Left lung (tissue), 4 donors: ENCODE measurements at regions not wholly inside any gene's neighbourhood (a gene's known extent, or its start where the extent isn't known, plus 50 kb on each side); places are given as distances from the start of the nearest gene placed in this dataset.

ENCODE experiments used
- ATAC-seq: fragments of 200-7000 bp; cut with Tn5 transposase; one replicate; pipeline ENCODE4 v1.9.1; 2020; ENCODE audit warnings: moderate library complexity
- DNase-seq, 4 donors: peaks; one replicate each; pipeline ENCODE4 v3.0.0-alpha.2; 2013 to 2020
- H3K27ac ChIP-seq, 2 donors: fragments of 200-600 bp; sonication (generic) in 1 of 2; one replicate each; pipeline versions ENCODE4 v1.5.0 to v1.8.0; 2020 to 2021
- H3K27me3 ChIP-seq, 2 donors: fragments of 200-600 bp; sonication (generic) in 1 of 2; one replicate each; pipeline versions ENCODE4 v1.5.0 to v1.8.0; 2020 to 2021
- H3K36me3 ChIP-seq, 2 donors: fragments of 200-600 bp; sonication (generic) in 1 of 2; one replicate each; pipeline versions ENCODE4 v1.5.0 to v1.8.0; 2020 to 2021
- H3K4me1 ChIP-seq, 2 donors: fragments of 200-600 bp; one replicate each; pipeline ENCODE4 v1.8.0; 2021
- H3K4me3 ChIP-seq, 2 donors: fragments of 200-600 bp; sonication (generic) in 1 of 2; one replicate each; pipeline versions ENCODE4 v1.5.0 to v1.8.0; 2020 to 2021; ENCODE audit warnings: mild to moderate bottlenecking in 1 of 2
- H3K9me3 ChIP-seq, 2 donors: fragments of 200-600 bp; sonication (generic) in 1 of 2; one replicate each; pipeline versions ENCODE4 v1.5.0 to v1.8.0; 2020 to 2021
- intact Hi-C, 2 donors: fragments of 100-400 bp; cut with DNase I; formaldehyde crosslinking; loops; one replicate each; pipeline versions ENCODE4 v1.11.2 to v1.14.2; 2022
- TF ChIP-seq, protein P1 (sequence below), 2 donors: fragments of 200-600 bp; sonication (generic) in 1 of 2; IDR thresholded peaks; one replicate each; pipeline versions ENCODE4 v1.5.0 to v1.8.0; 2021; ENCODE audit warnings: antibody characterized with exemption in 2 of 2
- donor health status: DM: no; HTN: yes; CAD: no.
- donor health status: DM: no; HTN: no; CAD: no.

DNA sequence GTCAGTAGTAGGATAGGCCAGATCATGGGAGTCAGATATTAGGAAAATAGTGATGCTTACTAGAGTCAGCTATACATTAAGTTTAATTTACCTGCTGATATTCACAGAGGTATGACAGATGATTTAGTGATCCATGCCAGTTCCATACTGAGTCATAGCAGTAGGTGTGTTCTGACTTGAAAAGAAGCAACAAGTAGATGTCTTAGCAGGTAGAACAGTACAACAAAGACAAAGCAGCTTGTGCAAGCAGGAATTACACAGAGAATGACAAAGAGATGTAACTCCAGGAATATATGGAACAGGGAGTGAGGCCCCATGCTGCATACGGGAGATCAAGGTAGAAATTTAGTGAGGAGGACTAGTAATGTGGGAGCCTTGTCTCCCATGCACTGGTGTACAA lies 556.9 kb downstream of the SLC16A7 start:
- no peaks in the 10 kb centered on the region for H3K27me3 ChIP-seq
- DNase-seq = no peak
- H3K4me3 ChIP-seq = no peak overlapping the region
- H3K4me1 ChIP-seq = no peaks in the 10 kb centered on the region
- H3K36me3 ChIP-seq = no peaks in the 10 kb centered on the region
- intact Hi-C loops = no loop called here
- peaks cover 0 to 7% of the 10 kb centered on the region in 2 donors for H3K9me3 ChIP-seq
- H3K27ac ChIP-seq = no peak overlapping the region
- TF ChIP-seq, protein P1, sequence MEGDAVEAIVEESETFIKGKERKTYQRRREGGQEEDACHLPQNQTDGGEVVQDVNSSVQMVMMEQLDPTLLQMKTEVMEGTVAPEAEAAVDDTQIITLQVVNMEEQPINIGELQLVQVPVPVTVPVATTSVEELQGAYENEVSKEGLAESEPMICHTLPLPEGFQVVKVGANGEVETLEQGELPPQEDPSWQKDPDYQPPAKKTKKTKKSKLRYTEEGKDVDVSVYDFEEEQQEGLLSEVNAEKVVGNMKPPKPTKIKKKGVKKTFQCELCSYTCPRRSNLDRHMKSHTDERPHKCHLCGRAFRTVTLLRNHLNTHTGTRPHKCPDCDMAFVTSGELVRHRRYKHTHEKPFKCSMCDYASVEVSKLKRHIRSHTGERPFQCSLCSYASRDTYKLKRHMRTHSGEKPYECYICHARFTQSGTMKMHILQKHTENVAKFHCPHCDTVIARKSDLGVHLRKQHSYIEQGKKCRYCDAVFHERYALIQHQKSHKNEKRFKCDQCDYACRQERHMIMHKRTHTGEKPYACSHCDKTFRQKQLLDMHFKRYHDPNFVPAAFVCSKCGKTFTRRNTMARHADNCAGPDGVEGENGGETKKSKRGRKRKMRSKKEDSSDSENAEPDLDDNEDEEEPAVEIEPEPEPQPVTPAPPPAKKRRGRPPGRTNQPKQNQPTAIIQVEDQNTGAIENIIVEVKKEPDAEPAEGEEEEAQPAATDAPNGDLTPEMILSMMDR (IDR thresholded peaks at IDR 0.05) = no peak
- ATAC-seq = no peak

DNA sequence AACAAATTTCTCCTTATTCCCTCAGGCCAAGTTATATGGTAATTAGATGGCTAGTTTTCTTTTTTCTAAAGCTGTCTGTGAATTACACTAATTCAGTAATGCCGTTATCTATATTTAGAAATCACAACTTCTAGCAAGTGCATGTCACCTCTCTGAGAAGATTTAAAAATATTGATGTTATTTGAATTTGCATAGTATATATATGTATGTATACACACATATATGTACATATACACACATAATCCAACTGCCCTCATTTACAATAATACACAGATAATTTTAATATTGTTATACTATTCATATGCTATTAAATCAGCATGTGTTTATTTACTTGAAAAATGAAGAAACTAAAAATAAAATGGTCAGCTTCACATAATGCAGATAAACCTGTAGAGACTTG lies 563.9 kb downstream of the SLC16A7 start:
- Histone ChIP-seq H3K27ac (no peak overlapping the region), H3K4me1 (no peaks in the 10 kb centered on the region), H3K9me3 (no peaks in the 10 kb centered on the region), H3K4me3 (no peak overlapping the region), H3K27me3 (no peaks in the 10 kb centered on the region), H3K36me3 (no peaks in the 10 kb centered on the region)
- ATAC-seq (no peak), DNase-seq (no peak)
- intact Hi-C loops = no loop called here
- TF ChIP-seq, protein P1 (IDR thresholded peaks at IDR 0.05) = no peak

DNA sequence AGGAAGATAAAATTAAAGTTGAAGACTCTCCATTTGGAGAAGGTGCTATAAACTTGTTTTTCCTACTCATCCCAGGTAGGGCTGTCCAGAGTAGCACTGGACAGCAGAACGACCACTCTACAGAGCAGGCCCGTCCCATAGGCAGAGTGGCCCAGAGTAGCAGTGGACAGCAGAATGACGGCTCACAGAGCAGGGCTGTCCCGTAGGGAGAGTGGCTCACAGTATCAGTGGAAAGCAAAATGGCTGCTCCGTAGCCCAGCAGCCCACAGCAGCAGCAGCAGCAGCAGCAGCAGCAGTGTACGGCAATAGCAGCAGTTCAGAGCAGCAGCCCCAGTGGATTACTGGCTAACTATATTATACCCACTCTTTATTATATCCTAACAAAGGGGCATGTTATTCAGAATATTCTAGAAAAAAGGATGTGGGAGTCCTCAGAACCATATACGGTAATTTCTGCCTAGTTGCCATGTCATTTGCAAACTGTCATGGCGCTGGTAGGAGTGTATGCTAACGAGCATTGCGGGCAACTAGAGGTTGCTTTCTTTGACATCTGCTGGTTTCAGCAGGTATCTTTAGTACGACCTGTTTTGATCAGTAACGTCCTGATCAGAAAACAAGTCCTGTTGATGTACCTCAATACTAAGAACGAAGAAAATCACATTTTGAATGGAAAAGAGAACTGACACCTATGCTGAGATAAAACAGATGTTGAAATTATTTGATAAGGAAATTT lies 567.3 kb downstream of the SLC16A7 start:
- intact Hi-C loops = no loop called here
- TF ChIP-seq, protein P1 (IDR thresholded peaks at IDR 0.05) = no peak
- no peak for ATAC-seq
- H3K27ac ChIP-seq = no peak overlapping the region
- DNase-seq = peak in 1 of 4 donors; percentile 28
- H3K4me3 ChIP-seq = no peak overlapping the region
- H3K36me3 ChIP-seq = no peaks in the 10 kb centered on the region
- H3K4me1 ChIP-seq = no peaks in the 10 kb centered on the region
- no peaks in the 10 kb centered on the region for H3K27me3 ChIP-seq
- no peaks in the 10 kb centered on the region for H3K9me3 ChIP-seq

DNA sequence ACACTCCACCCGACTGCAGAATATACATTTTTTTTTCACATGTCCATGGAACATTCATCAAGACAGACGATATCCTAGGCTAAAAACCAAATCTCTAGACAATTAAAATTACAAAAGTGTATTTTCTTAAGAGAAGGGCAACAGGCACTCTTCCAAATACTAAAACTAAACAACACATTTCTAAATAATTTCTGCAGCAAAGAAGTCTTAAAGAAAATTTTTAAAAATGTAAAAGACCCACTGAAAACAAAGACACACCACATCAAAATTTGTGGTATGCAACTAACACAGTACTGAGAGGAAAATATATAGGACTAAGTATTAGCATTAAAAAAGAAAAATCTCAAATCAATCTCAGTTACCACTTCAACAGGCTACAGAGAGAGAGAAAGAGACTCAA lies 570.0 kb downstream of the SLC16A7 start:
- DNase-seq = no peak

DNA sequence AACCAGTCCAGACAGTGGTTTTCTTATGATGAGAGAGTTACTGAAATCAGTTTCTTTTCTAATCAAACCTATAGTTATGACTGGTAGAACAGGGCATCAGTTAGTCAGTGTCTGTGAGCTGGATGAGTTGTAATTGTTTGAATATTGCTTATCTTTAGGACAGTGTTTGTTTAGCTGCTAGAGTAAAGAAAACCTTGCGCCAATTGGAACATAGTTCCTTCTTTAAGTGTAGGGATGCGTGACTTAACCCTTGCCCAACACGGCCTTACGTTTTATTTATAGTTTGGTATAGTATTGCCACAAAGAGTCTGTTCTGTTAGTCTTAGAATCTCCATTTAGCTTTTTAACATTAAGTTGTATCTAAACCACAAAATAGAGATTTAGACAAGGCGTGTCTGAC lies 572.6 kb downstream of the SLC16A7 start:
- H3K27ac ChIP-seq = no peak overlapping the region
- TF ChIP-seq, protein P1 (IDR thresholded peaks at IDR 0.05) = no peak
- DNase-seq (no peak), ATAC-seq (no peak)
- no peak overlapping the region for H3K4me3 ChIP-seq
- no peaks in the 10 kb centered on the region for H3K9me3 ChIP-seq
- no peaks in the 10 kb centered on the region for H3K27me3 ChIP-seq
- H3K4me1 ChIP-seq = no peaks in the 10 kb centered on the region
- H3K36me3 ChIP-seq = no peaks in the 10 kb centered on the region
- intact Hi-C loops = no loop called here

More for the DNA sequence above, 570.0 kb downstream of the SLC16A7 start:
- ATAC-seq = no peak
- no peaks in the 10 kb centered on the region for H3K36me3 ChIP-seq
- intact Hi-C loops = no loop called here
- H3K9me3 ChIP-seq = no peaks in the 10 kb centered on the region
- H3K4me1 ChIP-seq = no peaks in the 10 kb centered on the region
- H3K27ac ChIP-seq = no peak overlapping the region
- H3K27me3 ChIP-seq = no peaks in the 10 kb centered on the region
- TF ChIP-seq, protein P1 (IDR thresholded peaks at IDR 0.05) = no peak
- no peak overlapping the region for H3K4me3 ChIP-seq
